IMR-90 (cell line): ENCODE measurements at regions not wholly inside any gene's neighbourhood (a gene's known extent, or its start where the extent isn't known, plus 50 kb on each side); places are given as distances from the start of the nearest gene placed in this dataset.

Experiments used
- ATAC-seq: fragments of 200-7000 bp; cut with Tn5 transposase; 2 replicates; pipeline ENCODE4 v1.9.1; 2020; ENCODE audit warnings: low read depth, mild to moderate bottlenecking, moderate library complexity
- BruUV-seq: library from RNA; stranded (reverse); fragments of 400-500 nt; replicated peaks from 2 replicates; lab custom pipeline; 2021; lab: Mats Ljungman, UMichigan
- CTCF ChIA-PET: fragments of 300-600 bp; formaldehyde crosslinking; extraction: SDS; loops from one replicate; lab custom pipeline; 2021; ENCODE audit warnings: antibody characterized with exemption; lab: Yijun Ruan, JAX
- POLR2A ChIA-PET: fragments of 300-600 bp; sonication (Branson Sonifier 250); formaldehyde crosslinking; loops from one replicate; lab custom pipeline; 2022; ENCODE audit warnings: antibody characterized with exemption; ENCODE audit not compliant: unreplicated experiment; lab: Charles Lee
- DNase-seq: peaks from one replicate; pipeline ENCODE4 v3.0.0; 2013
- H2AFZ ChIP-seq: replicated peaks from 2 replicates; pipeline ENCODE3; 2013; ENCODE audit warnings: low read length, mild to moderate bottlenecking; ENCODE audit not compliant: poor library complexity
- H2AK5ac ChIP-seq: 2 replicates; pipeline ENCODE4 v1.6.1; 2013; ENCODE audit warnings: low read depth, low read length, inconsistent platforms
- H2AK9ac ChIP-seq: replicated peaks from 2 replicates; pipeline ENCODE3; 2013; ENCODE audit warnings: mild to moderate bottlenecking, low read depth, low read length, moderate library complexity; ENCODE audit not compliant: poor library complexity
- H2BK120ac ChIP-seq: 2 replicates; pipeline ENCODE4 v1.6.1; 2013; ENCODE audit warnings: low read depth, low read length, inconsistent platforms
- H2BK15ac ChIP-seq: 3 replicates; pipeline ENCODE4 v1.6.1; 2013; ENCODE audit warnings: low read depth, low read length, inconsistent platforms
- H2BK20ac ChIP-seq: 2 replicates; pipeline ENCODE4 v1.6.1; 2013; ENCODE audit warnings: low read depth, mild to moderate bottlenecking, inconsistent platforms, low read length, moderate library complexity
- H2BK5ac ChIP-seq: 2 replicates; pipeline ENCODE4 v1.6.1; 2013; ENCODE audit warnings: mild to moderate bottlenecking, low read depth, low read length, inconsistent platforms; ENCODE audit not compliant: poor library complexity, severe bottlenecking
- H3K14ac ChIP-seq: replicated peaks from 2 replicates; pipeline ENCODE4 v1.6.1; 2013; ENCODE audit warnings: low read depth, low read length, inconsistent platforms
- H3K18ac ChIP-seq: 2 replicates; pipeline ENCODE4 v1.6.1; 2013; ENCODE audit warnings: low read depth, low read length, control low read depth
- H3K23ac ChIP-seq: 2 replicates; pipeline ENCODE4 v1.6.1; 2013; ENCODE audit warnings: low read depth, low read length, inconsistent platforms
- H3K27ac ChIP-seq: 2 replicates; pipeline ENCODE4 v1.5.1; 2013; ENCODE audit warnings: mild to moderate bottlenecking, control low read depth, low read length; ENCODE audit not compliant: insufficient read depth
- H3K27me3 ChIP-seq: 2 replicates; pipeline ENCODE4 v1.6.1; 2013; ENCODE audit warnings: low read length; ENCODE audit not compliant: control insufficient read depth, insufficient read depth
- H3K36me3 ChIP-seq: 2 replicates; pipeline ENCODE4 v1.6.1; 2013; ENCODE audit warnings: low read length, mixed read lengths; ENCODE audit not compliant: control insufficient read depth, insufficient read depth
- H3K4ac ChIP-seq: 2 replicates; pipeline ENCODE4 v1.6.1; 2013; ENCODE audit warnings: low read depth, low read length, inconsistent platforms
- H3K4me1 ChIP-seq: 2 replicates; pipeline ENCODE4 v1.6.1; 2013; ENCODE audit warnings: low read length, mixed read lengths; ENCODE audit not compliant: control insufficient read depth, insufficient read depth
- H3K4me2 ChIP-seq: 2 replicates; pipeline ENCODE4 v1.6.1; 2013; ENCODE audit warnings: low read depth, mild to moderate bottlenecking, control low read depth, low read length, moderate library complexity
- H3K4me3 ChIP-seq: 2 replicates; pipeline ENCODE4 v1.5.1; 2013; ENCODE audit warnings: low read depth, mild to moderate bottlenecking, control low read depth, low read length, moderate library complexity; ENCODE audit not compliant: insufficient read depth
- H3K56ac ChIP-seq: 2 replicates; pipeline ENCODE4 v1.6.1; 2013; ENCODE audit warnings: low read length, inconsistent platforms; ENCODE audit not compliant: insufficient read depth; ENCODE audit errors: extremely low read depth
- H3K79me1 ChIP-seq, 2 experiments: 2 replicates each; pipeline ENCODE4 v1.6.1; 2013; ENCODE audit warnings: low read length in 2 of 2, inconsistent platforms in 1 of 2, low read depth in 1 of 2
- H3K9ac ChIP-seq: 2 replicates; pipeline ENCODE4 v1.6.1; 2013; ENCODE audit warnings: low read depth, low read length, control low read depth
- H3K9me1 ChIP-seq: 2 replicates; pipeline ENCODE4 v1.6.1; 2013; ENCODE audit warnings: low read length, inconsistent platforms; ENCODE audit not compliant: insufficient read depth
- H3K9me3 ChIP-seq: 2 replicates; pipeline ENCODE4 v1.6.1; 2013; ENCODE audit warnings: low read length; ENCODE audit not compliant: control insufficient read depth, insufficient read depth
- H4K20me1 ChIP-seq: 2 replicates; pipeline ENCODE4 v1.6.1; 2013; ENCODE audit warnings: low read length, inconsistent platforms; ENCODE audit not compliant: insufficient read depth
- H4K5ac ChIP-seq: 2 replicates; pipeline ENCODE4 v1.6.1; 2013; ENCODE audit warnings: mild to moderate bottlenecking, low read depth, low read length, control low read depth
- H4K8ac ChIP-seq, 2 experiments: 2 replicates each; pipeline ENCODE4 v1.6.1; 2013; ENCODE audit warnings: low read depth in 2 of 2, low read length in 2 of 2, control low read depth in 1 of 2, inconsistent platforms in 1 of 2
- H4K91ac ChIP-seq: 2 replicates; pipeline ENCODE4 v1.6.1; 2013; ENCODE audit warnings: low read depth, low read length, inconsistent platforms; ENCODE audit not compliant: insufficient read depth
- BHLHE40 ChIP-seq: fragments of 150-350 bp; IDR thresholded peaks from 2 replicates; pipeline ENCODE4 v1.6.1; 2016; ENCODE audit warnings: mild to moderate bottlenecking, low read depth, low read length
- MAFK ChIP-seq: IDR thresholded peaks from 2 replicates; pipeline ENCODE4 v1.6.1; 2012; ENCODE audit warnings: low read depth, low read length, improper control_type of control experiment
- MAZ ChIP-seq: IDR thresholded peaks from 2 replicates; pipeline ENCODE4 v1.6.1; 2012; ENCODE audit warnings: low read depth, mild to moderate bottlenecking, low read length, improper control_type of control experiment, moderate library complexity, borderline replicate concordance
- MXI1 ChIP-seq: IDR thresholded peaks from 2 replicates; pipeline ENCODE4 v1.6.1; 2012; ENCODE audit warnings: low read depth, mild to moderate bottlenecking, low read length, moderate library complexity, borderline replicate concordance
- POLR2A ChIP-seq: IDR thresholded peaks from 2 replicates; pipeline ENCODE4 v1.6.1; 2012; ENCODE audit warnings: mild to moderate bottlenecking, low read depth, low read length
- RAD21 ChIP-seq: IDR thresholded peaks from 2 replicates; pipeline ENCODE4 v1.6.1; 2012; ENCODE audit warnings: low read length, improper control_type of control experiment
- RCOR1 ChIP-seq: IDR thresholded peaks from 2 replicates; pipeline ENCODE4 v1.6.1; 2012; ENCODE audit warnings: mild to moderate bottlenecking, low read length, improper control_type of control experiment; ENCODE audit not compliant: insufficient replicate concordance
- RFX5 ChIP-seq: IDR thresholded peaks from 2 replicates; pipeline ENCODE4 v1.8.0; 2012; ENCODE audit warnings: low read depth, mild to moderate bottlenecking, low read length, moderate library complexity
- USF2 ChIP-seq: fragments of 150-350 bp; IDR thresholded peaks from 2 replicates; pipeline ENCODE4 v1.6.1; 2017; ENCODE audit warnings: mild to moderate bottlenecking, antibody characterized with exemption, low read length, low read depth
- WGBS, 2 experiments: methylation state at CpG; one replicate each; pipeline versions ENCODE4 v1.1.5 to v1.1.7; 2013; ENCODE audit warnings: missing lambda C conversion rate in 2 of 2; ENCODE audit not compliant: insufficient read length in 1 of 2; ENCODE audit errors: extremely low coverage in 2 of 2; 5-methylcytosine and 5-hydroxymethylcytosine counted together
- dilution Hi-C: fragments of 300-500 bp; cut with HindIII; formaldehyde crosslinking; loops from one replicate; pipeline ENCODE4 v1.14.3; 2018; ENCODE audit warnings: low sequenced_read_pairs; ENCODE audit not compliant: unreplicated experiment
- in situ Hi-C: fragments of 300-500 bp; cut with MboI; formaldehyde crosslinking; loops from 3 replicates; pipeline ENCODE4 v1.14.3; 2019; ENCODE audit warnings: low sequenced_read_pairs, inconsistent platforms, mixed read lengths
- intact Hi-C: fragments of 100-400 bp; cut with micrococcal nuclease; formaldehyde crosslinking; loops from 2 replicates; pipeline ENCODE4 v1.10.0; 2022
- TF ChIP-seq, protein P1 (sequence below): fragments of 150-350 bp; IDR thresholded peaks from 2 replicates; pipeline ENCODE4 v1.6.1; 2016; ENCODE audit warnings: low read depth, mild to moderate bottlenecking, low read length, moderate library complexity, borderline replicate concordance

- Histone ChIP-seq H2BK120ac (no peak overlapping the region), H3K14ac (no peak overlapping the region), H3K27ac (no peak overlapping the region), H3K4me2 (no peak overlapping the region), H3K9me3 (no peaks in the 10 kb centered on the region), H3K9me1 (no peaks in the 10 kb centered on the region), H3K9ac (no peak overlapping the region), H4K5ac (no peak overlapping the region), H3K27me3 (peaks cover 2% of the 10 kb centered on the region), H2AK5ac (no peak overlapping the region), H3K18ac (peak overlapping the region; percentile 29; the same call in 1 of the 2 replicates), H2AK9ac (no peak overlapping the region), H4K91ac (no peak overlapping the region), H2BK20ac (no peak overlapping the region), H3K4ac (no peak overlapping the region), H3K4me3 (no peak overlapping the region), H2AFZ (no peak overlapping the region), H3K79me1 (no peaks in the 10 kb centered on the region), H3K36me3 (no peaks in the 10 kb centered on the region), H2BK15ac (no peak overlapping the region), H4K8ac (no peak overlapping the region), H3K23ac (no peak overlapping the region), H3K4me1 (peaks cover 6% of the 10 kb centered on the region), H2BK5ac (no peak overlapping the region), H4K20me1 (no peaks in the 10 kb centered on the region), H3K56ac (no peak overlapping the region)
- WGBS, 2 experiments, result no CpG with 5 or more reads among the region's 2 CpGs
- BruUV-seq, result no TSS peak
- dilution Hi-C loops (no loop called here), in situ Hi-C loops (no loop called here), intact Hi-C loops (no loop called here)
- ChIA-PET POLR2A (interaction anchor here (0.6 to 1.0 kb wide), 2 partner anchors 23 to 65 kb away, joined by 4 to 6 read pairs; no protein-coding TSS in a partner anchor), CTCF (no interaction called here)
- DNase-seq (peak; percentile 18), ATAC-seq (no peak)
- no peak for TF ChIP-seq USF2
- TF ChIP-seq MXI1, result no peak
- TF ChIP-seq, protein P1, sequence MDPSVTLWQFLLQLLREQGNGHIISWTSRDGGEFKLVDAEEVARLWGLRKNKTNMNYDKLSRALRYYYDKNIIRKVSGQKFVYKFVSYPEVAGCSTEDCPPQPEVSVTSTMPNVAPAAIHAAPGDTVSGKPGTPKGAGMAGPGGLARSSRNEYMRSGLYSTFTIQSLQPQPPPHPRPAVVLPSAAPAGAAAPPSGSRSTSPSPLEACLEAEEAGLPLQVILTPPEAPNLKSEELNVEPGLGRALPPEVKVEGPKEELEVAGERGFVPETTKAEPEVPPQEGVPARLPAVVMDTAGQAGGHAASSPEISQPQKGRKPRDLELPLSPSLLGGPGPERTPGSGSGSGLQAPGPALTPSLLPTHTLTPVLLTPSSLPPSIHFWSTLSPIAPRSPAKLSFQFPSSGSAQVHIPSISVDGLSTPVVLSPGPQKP, result no peak
- no peak for TF ChIP-seq RAD21
- TF ChIP-seq RCOR1, result no peak
- no peak for TF ChIP-seq RFX5
- TF ChIP-seq POLR2A, result no peak
- TF ChIP-seq MAFK, result no peak
- no peak for TF ChIP-seq MAZ
- no peak for TF ChIP-seq BHLHE40
Observed at GRCh38 chrX:115367951-115368350, 78.4 kb downstream of the LUZP4 start.
